ENCODE measurements at regions not wholly inside any gene's neighbourhood (a gene's known extent, or its start where the extent isn't known, plus 50 kb on each side); places are given as distances from the start of the nearest gene placed in this dataset.

- no peak for DNase-seq
- Histone ChIP-seq H3K4me3 (no peak overlapping the region), H3K4me1 (no peaks in the 10 kb centered on the region), H3K36me3 (no peaks in the 10 kb centered on the region), H3K27me3 (no peaks in the 10 kb centered on the region), H3K9me3 (no peaks in the 10 kb centered on the region), H3K27ac (no peak overlapping the region)
- no peak for ATAC-seq (ENCODE audit: low FRiP score in 2 of 2)
- 97 to 100% methylated on average over 1 of the region's 1 CpG for WGBS, 2 donors
- TF ChIP-seq EP300 (IDR thresholded peaks at IDR 0.05) (no peak), CTCF (IDR thresholded peaks at IDR 0.05) (no peak)
Measured at GRCh38 chr12:88973998-88974397, 378.3 kb downstream of the DUSP6 start.

GRCh38 chr12:88970740-88971139, 381.6 kb downstream of the DUSP6 start:
- Histone ChIP-seq H3K27ac (no peak overlapping the region), H3K9me3 (no peaks in the 10 kb centered on the region), H3K27me3 (no peaks in the 10 kb centered on the region), H3K36me3 (no peaks in the 10 kb centered on the region), H3K4me1 (no peaks in the 10 kb centered on the region), H3K4me3 (no peak overlapping the region)
- TF ChIP-seq EP300 (IDR thresholded peaks at IDR 0.05) (no peak), CTCF (IDR thresholded peaks at IDR 0.05) (no peak), POLR2AphosphoS5 (IDR thresholded peaks at IDR 0.05) (no peak), POLR2A (IDR thresholded peaks at IDR 0.05) (no peak)
- ATAC-seq (ENCODE audit: low FRiP score in 2 of 2) (no peak), DNase-seq (no peak)
- WGBS, 2 donors = 58 to 67% methylated on average over 1 of the region's 1 CpG

GRCh38 chr12:88969127-88969526, 383.2 kb downstream of the DUSP6 start:
- no peaks in the 10 kb centered on the region for H3K9me3 ChIP-seq
- no peak for DNase-seq
- H3K4me3 ChIP-seq = no peak overlapping the region
- H3K4me1 ChIP-seq = no peaks in the 10 kb centered on the region
- TF ChIP-seq CTCF (IDR thresholded peaks at IDR 0.05) = no peak
- no peak for TF ChIP-seq POLR2AphosphoS5 (IDR thresholded peaks at IDR 0.05)
- no peak for ATAC-seq (ENCODE audit: low FRiP score in 2 of 2)
- 91 to 97% methylated on average over 5 of the region's 5 CpGs for WGBS, 2 donors
- H3K36me3 ChIP-seq = no peaks in the 10 kb centered on the region
- no peak overlapping the region for H3K27ac ChIP-seq
- H3K27me3 ChIP-seq = no peaks in the 10 kb centered on the region

- WGBS, 2 donors = 67 to 75% methylated on average over 2 of the region's 2 CpGs
- ATAC-seq (ENCODE audit: low FRiP score in 2 of 2) (no peak), DNase-seq (no peak)
Measured at GRCh38 chr12:88960213-88960878, 380.1 kb upstream of the KITLG start.

More at GRCh38 chr12:88960213-88960878, 380.1 kb upstream of the KITLG start:
- H3K27ac ChIP-seq = peak overlapping the region in 3 of 4 donors; percentile 19 to 42 (median 36)
- no peaks in the 10 kb centered on the region for H3K9me3 ChIP-seq
- peaks cover 0 to 9% (median 0%) of the 10 kb centered on the region in 4 donors for H3K4me1 ChIP-seq
- no peaks in the 10 kb centered on the region for H3K27me3 ChIP-seq
- H3K36me3 ChIP-seq = no peaks in the 10 kb centered on the region
- TF ChIP-seq POLR2A (IDR thresholded peaks at IDR 0.05) (no peak), CTCF (IDR thresholded peaks at IDR 0.05) (no peak), EP300 (IDR thresholded peaks at IDR 0.05) (no peak), POLR2AphosphoS5 (IDR thresholded peaks at IDR 0.05) (no peak)
- no peak overlapping the region for H3K4me3 ChIP-seq
